ENCODE measurements at regions not wholly inside any gene's neighbourhood (a gene's known extent, or its start where the extent isn't known, plus 50 kb on each side); places are given as distances from the start of the nearest gene placed in this dataset.

DNA sequence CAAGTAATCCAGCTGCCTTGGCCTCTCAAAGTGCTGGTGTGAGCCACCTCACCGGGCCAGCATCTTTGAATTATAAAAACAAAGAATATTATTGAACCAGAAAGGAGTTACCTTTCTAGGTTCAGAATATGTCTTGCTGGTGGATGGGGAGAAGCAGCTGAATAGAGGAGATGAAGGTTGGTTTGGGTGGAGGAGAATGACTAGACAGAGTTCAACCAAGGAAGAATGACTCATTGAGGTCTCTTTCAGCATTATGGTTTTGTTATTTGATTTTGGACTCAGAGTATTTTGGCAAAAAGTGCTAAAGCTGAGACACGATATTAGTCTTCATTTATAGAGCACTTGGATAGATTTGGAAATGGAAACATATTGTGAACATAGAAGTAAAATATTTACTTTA, 75.2 kb upstream of the MPDZ start:
- TF ChIP-seq, protein P1, sequence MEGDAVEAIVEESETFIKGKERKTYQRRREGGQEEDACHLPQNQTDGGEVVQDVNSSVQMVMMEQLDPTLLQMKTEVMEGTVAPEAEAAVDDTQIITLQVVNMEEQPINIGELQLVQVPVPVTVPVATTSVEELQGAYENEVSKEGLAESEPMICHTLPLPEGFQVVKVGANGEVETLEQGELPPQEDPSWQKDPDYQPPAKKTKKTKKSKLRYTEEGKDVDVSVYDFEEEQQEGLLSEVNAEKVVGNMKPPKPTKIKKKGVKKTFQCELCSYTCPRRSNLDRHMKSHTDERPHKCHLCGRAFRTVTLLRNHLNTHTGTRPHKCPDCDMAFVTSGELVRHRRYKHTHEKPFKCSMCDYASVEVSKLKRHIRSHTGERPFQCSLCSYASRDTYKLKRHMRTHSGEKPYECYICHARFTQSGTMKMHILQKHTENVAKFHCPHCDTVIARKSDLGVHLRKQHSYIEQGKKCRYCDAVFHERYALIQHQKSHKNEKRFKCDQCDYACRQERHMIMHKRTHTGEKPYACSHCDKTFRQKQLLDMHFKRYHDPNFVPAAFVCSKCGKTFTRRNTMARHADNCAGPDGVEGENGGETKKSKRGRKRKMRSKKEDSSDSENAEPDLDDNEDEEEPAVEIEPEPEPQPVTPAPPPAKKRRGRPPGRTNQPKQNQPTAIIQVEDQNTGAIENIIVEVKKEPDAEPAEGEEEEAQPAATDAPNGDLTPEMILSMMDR (IDR thresholded peaks at IDR 0.05; ENCODE audit: insufficient read depth, low read length), result no peak
- TF ChIP-seq POLR2AphosphoS5 (IDR thresholded peaks at IDR 0.05; ENCODE audit: low read depth), result no peak
- TF ChIP-seq, protein P2, sequence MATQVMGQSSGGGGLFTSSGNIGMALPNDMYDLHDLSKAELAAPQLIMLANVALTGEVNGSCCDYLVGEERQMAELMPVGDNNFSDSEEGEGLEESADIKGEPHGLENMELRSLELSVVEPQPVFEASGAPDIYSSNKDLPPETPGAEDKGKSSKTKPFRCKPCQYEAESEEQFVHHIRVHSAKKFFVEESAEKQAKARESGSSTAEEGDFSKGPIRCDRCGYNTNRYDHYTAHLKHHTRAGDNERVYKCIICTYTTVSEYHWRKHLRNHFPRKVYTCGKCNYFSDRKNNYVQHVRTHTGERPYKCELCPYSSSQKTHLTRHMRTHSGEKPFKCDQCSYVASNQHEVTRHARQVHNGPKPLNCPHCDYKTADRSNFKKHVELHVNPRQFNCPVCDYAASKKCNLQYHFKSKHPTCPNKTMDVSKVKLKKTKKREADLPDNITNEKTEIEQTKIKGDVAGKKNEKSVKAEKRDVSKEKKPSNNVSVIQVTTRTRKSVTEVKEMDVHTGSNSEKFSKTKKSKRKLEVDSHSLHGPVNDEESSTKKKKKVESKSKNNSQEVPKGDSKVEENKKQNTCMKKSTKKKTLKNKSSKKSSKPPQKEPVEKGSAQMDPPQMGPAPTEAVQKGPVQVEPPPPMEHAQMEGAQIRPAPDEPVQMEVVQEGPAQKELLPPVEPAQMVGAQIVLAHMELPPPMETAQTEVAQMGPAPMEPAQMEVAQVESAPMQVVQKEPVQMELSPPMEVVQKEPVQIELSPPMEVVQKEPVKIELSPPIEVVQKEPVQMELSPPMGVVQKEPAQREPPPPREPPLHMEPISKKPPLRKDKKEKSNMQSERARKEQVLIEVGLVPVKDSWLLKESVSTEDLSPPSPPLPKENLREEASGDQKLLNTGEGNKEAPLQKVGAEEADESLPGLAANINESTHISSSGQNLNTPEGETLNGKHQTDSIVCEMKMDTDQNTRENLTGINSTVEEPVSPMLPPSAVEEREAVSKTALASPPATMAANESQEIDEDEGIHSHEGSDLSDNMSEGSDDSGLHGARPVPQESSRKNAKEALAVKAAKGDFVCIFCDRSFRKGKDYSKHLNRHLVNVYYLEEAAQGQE (IDR thresholded peaks at IDR 0.05; ENCODE audit: insufficient replicate concordance, low read depth), result no peak
- TF ChIP-seq SPI1 (IDR thresholded peaks at IDR 0.05; ENCODE audit: borderline replicate concordance, low read depth), result no peak
